Stimulated activated CD4-positive, alpha-beta T cell treated with anti-CD3 and anti-CD28 coated beads, Interleukin-1b, Interleukin-23, amount 100 ng/mL, for 48 hours (primary cell): ENCODE measurements at regions not wholly inside any gene's neighbourhood (a gene's known extent, or its start where the extent isn't known, plus 50 kb on each side); places are given as distances from the start of the nearest gene placed in this dataset.

Source experiments
- DNase-seq: peaks from one replicate; pipeline ENCODE4 v3.0.0-alpha.2; 2020

DNA sequence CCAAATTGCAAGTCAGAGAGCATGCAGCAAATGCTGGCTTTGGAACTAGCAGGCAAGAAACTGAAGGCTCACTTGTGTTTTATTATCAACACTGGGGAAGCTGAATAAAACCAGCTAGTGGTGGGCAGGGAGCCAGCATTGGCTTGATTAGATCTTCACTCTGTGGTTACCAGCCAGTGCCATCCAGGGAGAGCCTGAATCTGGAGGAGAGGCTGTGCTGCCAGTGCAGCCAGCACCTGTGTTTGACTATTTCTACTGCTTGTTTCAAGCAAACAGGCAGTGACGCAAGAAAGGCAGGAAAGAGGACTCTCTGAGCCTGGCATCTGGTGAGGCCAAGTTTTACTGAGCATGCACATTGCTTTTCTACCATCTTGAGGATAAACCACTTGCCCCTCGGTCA is 247.0 kb downstream of the PHLDA1 start:
- no peak for DNase-seq

DNA sequence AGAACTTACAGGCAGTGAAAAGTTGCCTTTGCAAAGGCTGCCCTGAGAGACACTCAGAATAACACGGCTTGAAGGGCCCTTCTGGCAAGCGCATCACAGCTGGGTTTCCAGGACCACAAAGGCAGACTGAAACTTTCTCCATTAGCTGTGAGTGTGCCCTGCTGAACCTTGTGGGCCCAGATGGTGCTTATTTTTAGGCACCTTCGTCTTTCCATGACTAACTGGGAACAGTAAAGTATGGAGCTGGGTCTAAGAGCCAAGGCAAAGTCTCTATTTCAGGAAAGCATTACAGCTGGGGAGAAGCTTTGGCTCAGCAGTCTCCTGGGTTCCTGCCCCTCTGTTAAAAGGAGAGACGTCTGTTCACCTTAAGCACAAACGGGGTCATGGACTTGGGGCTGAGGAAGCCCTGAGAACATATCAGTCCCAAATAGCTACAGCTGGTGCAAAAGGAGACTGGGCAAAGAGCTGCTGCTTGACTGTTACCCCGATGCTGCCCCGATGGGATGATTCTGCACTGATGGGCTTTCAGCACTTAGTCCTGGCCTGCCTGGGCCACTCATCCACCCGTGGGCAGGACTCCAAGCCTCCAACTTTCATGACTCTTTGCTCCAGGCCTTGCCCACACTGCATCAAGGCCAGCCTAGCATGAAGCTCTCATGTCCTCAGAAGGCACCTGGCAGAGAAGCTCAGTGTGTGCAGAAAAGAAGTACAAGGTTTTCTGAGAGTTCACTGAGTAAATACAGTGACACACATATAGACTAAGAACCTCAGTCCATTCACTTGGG is 248.3 kb downstream of the PHLDA1 start:
- DNase-seq, result no peak

DNA sequence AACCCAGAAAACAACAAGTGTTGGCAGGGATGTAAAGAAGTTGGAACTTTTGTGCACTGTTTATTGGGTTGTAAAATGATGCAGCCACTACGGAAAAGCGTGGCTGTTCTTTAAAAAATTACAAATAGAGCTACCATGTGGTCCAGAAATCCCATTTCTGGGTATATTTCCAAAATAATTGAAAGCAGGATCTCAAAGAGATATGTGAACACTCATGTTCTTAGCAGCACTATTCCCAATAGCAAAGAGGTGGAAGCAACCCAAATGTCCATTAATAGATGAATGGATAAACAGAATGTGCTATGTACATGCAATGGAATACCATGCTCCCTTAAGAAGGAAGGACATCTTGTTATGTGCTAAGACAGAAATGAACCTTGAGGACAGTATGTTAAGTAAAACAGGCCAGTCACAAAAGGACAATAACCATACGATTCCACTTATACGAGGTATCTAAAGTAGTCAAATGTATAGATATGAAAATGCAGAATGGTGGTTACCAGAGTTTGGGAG is 249.5 kb downstream of the PHLDA1 start:
- no peak for DNase-seq

DNA sequence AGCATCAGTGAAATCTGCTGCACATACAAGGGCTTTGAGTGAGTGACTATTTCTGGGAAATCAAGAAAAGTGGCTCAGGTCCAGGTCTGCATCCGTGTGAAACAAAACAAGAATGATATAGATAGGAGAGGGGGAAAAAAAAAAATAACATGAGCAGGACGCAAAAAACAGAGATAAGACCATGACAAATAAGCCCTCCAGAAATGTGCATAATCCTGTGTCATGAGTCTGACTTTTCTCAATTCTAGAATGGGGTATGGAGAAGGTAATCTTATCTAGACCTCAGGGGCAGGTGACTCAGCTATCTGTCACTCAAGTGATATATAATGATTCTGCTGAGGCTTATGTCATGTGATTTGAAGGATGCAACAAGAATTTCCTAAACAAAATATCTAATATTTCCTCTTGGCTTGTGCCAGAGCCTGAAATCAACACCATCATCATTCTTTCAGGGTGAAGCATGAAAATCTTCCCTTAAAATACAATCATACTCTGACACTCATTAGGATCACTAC is 250.0 kb downstream of the PHLDA1 start:
- peak; percentile 10 for DNase-seq

DNA sequence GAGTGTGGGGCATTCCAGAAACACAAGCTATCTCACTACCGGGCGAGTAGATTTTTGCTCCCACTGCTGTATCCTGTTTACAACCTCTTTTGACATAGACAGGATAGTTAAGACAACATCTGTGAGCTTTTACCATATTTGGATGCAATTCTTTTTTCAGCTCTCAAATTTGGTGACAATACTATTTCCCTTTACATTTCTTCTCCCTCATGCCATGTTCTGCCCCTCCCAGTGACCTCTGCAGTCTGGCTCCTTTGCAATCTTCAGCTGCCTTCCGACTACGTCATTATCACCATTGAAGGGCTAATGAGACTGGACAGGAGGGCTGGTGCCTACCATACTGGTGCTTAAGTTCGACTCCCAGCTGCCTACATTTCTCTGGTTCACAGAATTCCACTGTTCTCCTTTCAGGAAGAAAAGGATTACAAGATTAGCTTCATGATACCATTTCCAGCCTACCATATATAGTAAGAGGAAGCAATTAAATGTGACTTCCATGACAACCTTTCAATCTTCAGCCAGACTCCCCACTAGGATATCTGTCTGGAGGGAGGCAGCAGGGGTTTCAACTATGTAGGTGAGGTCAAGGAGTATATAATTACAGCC is 251.6 kb downstream of the PHLDA1 start:
- no peak for DNase-seq

DNA sequence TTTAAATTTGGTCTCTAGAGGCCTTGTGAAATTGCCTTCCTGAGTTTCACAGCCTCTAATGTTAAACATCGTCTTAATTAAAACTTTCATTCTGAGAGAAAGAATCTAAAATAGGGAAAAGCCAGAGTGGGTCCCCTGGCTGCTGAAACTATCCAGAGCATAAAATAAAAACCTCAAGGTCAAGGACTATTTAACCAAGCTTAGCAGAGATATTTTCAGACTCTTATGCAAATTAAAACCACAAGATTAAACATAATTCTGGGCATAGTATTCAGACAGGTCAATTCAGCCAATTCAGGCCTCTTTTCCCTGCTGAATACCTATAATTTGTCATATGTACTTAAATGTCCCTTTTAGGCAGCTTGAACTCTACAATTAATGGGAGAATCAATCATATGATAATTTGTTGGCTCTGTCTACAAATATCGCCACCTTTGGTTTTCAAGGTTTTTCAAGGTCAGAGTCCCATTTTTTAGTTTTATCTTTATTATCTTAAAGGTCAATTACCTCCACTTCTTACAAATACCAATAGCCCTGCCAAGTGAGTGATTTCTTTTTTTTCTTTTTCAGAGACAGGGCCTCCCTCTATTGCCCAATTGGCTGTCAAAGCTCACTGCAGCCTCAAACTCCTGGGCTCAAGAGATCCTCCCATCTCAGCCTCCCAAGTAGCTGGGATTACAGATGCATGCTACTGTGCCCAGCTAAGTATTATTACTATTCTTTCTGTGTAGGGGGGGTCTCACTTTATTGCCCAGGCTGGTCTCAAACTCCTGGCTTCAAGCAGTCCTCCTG is 257.1 kb downstream of the PHLDA1 start:
- DNase-seq, result no peak

DNA sequence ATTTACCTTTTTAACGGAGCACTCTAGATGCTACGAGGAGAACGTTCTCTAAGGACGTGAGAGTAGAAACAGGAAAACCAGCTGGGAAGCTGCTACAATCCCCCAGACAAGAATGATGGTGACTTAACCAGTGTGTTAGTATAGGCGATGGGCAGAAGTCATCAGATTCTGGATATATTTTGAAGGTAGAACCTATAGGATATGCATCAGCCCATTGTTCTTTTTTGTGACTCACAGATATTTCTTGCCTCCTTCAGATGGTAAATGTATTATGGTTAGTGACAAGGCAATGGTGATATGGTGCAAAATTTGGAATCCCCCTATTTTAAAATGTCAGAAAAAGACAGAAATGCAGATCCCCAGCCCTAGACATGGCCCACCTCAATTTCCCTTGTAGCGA is 258.2 kb downstream of the PHLDA1 start:
- DNase-seq, result no peak

DNA sequence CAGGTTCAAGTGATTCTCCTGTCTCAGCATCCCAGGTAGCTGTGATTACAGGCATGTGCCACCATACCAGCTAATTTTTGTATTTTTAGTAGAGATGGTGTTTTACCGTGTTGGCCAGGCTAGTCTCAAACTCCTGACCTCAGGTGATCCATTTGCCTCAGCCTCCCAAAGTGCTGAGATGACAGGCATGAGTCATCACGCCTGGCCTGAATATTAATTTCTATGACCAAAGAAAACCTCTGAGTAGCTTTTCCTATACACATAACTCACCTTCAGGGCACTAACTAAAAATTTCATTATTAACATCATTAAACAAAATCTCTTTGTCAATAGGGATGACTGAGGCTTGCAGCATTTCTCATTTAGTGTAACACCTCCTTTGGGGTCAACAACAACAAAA is 259.6 kb upstream of the KRR1 start:
- DNase-seq, result no peak

DNA sequence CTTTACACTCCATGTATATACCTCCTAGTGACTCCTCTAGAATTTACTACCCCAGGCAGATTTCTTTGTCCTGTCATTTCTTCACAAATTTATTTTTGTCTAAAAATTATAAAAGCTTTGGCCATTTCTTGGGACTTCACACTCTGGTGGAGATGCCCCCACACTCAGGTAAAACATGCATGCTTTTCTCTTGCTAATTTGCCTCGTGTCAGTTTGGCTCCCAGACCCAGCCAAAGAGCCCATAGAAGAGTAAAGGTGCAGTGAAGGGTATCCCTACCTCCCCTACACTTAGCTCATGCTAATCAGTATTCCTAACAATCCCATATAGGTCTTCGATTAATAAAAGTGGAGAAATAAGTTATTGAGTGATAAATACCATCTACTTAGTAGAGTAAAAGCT is 256.5 kb upstream of the KRR1 start:
- DNase-seq, result no peak

DNA sequence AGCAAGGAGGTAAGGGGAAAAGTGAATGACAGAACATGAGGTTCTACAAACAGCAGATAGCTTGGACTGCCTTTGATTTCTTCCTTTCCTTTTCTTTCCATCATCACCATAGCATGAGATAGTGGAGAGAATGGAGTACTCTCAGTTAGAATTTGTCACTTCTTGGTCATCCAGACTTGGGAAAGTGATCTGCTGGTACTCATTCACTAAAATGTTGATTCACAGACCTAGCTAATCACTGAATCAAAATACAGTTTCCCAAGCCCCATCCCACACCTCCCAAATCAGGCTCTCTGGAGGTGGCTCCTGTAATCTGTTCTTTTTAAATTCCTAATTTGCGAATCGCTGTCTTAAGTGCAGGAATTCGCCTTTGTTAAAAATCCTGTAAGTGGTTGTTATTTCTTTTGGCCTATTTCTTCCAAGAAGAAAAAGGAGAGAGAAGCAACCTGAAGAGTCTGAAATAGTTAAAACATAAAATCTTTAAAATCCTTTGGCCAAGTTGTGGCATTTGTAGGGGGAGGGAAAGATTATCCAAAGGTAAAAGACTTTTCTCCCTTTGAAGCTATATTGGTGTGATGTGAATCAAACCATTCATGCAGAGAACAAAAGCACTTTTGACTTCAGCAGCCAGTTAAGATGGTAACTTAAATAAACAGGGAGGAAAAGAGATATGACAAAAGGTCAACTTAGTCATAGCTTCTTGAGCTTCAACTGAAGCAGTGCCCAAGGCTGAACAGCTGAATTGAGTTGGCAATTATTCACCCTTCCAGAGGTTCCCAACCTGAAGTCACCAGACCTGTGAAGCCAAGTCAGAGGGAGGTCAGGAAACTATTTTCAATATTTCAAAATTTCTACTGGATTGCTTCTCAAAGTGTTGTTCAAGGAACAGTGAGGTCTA is 255.1 kb upstream of the KRR1 start:
- DNase-seq, result no peak

DNA sequence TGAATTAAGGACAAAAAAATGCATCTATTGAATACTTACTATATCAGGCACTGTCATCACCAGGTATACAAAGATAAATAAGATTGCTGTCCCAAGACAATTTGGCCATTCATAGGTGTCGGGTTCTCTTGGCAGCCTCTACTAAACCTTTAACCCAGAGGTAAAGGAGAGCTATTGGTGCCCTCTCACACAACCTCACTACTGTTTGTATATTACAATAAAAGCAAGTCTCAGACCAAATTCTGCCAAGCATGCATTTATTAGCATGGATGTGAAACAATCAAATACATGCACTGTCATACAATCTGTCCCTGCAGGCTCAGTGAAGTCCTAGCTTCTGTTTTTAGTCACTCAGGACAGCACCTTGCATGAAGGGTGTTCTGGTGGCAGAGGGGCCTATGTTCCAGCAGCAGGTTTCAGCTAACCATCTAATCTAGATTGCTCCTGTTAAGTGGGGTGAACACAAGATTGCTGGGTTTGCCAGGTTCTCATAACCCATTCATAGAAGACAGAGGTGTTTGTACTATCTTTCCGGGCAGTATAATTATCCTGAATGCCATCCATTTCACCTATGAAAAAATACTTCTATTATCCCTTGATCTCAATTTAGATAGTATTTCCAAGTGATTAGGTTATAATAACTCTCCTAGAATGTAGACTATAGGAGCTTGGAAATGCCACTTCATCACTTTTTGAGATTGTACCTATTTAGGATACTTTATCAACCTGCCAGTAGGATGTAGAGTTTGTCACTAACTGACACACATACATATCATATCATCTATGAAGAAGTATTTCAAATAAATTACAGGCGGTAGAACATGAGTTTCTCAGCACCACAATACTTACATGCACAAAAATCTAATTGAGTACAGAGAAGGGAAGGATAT is 254.0 kb upstream of the KRR1 start:
- no peak for DNase-seq

DNA sequence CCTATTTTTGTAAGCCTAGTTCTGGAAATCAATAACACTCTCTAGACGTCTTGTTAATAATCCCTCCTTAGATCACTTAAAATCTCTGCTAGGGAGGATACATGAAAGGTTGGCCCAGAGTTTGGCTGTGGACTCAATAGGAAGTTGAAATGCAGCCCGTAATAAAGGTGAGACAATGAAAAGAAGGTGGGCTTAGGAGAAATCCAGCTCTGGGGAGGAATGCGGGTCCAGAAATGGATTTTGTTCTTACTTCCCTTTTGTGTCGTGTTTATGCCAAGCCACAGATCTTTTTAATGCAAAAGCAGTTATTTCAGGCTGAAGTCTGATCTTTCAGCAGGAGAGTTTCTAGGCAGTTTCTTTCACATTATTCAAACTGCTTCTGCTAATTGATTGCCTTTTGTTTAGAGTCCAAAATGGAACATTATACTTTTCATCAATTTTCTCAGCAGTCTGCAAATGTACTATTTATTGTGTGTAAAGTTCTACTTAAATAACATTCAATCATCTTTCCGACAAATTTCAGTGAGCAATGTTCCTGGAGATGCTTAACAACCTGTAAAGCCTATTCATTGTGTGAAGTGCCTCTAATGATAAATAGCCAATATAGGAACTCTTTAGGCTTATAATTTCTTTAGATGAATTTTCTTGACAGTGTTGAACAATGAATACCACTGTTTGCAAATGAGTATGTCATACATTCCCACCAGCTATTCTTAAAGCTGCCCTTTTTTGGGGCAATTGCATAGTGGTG is 252.9 kb upstream of the KRR1 start:
- DNase-seq, result no peak

DNA sequence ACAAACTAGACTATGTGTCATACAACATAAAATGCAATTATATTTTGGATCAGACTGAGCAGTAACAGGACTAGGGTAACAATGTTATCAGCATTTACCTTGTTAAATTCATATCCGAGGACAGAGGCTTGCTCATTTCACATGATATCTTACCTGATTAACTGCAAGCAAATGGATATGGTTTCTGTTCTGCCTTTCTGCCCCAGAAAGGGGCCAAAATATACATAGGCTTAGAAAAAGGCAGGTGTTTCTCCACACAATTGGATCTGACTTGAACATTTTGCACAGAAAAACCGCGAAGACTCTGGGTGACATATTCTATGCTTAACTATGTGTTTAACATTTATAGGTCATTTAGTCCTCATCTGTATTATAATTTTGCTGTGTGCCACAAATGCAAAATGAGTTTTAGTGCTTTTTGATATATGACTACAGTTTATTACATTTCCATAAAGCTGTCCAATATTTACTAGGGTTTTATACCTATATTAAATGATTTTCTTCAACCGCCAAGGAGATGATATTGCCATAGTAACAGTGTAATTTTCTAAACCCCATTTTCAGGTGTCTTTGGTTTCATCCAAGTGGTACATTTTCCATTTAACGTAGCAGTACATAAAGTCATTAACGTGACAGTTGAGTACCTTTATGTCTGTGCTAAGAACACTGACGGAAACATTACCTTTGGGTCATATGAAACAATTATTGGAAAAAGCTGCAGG is 249.3 kb upstream of the KRR1 start:
- DNase-seq, result no peak

DNA sequence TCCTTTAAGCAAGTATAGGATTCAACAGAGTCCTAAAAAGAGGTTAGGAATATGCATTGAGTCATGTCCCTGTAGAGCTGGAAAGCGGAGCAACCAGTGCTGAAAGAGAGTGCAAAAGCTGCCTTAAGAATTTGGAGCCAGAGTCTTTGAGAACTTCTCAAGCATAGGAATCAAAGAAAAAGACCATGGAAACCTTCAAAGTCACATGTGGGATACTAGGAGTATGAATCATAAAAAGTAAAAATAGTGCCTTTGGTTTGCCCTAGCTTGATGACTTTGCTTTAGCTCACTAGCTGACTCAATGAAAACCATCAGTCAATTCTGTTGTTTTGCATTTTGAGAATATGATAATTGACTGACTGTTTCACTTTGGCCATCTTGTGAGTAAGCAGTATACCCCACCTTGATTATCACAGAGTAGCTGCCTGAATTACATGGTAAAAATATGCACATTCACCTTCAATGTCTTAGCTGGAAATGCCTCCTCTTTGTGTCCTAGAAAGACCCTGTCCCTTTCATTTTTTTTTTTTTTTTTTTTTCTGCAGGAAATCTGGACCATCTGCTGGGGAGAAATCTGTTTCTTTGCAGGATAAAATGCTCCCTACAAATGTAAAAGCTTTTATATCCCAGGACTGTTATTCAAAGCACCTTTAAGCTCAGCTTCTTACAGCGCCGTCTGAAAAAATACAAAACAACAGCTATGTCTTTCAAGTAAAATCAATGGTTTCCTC is 248.6 kb upstream of the KRR1 start:
- DNase-seq, result no peak

DNA sequence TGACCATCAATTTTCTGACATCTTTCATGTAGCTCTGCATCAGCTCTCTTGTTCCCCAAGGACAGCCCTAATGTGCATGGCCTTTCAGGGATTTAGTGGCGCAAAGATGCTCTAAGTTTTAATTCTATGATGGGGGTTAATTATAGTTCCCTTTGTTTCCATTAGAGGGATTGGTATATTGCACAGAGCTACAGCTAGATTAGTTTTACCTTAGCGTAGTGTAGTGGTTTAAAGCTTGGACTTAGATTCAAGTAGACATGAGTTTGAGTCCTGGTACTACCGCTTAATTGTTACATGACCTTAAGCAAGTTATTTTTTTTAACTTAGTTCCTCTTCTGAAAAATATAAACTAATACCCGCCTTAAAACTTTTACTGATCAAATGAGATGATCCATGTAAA is 247.8 kb upstream of the KRR1 start:
- no peak for DNase-seq

DNA sequence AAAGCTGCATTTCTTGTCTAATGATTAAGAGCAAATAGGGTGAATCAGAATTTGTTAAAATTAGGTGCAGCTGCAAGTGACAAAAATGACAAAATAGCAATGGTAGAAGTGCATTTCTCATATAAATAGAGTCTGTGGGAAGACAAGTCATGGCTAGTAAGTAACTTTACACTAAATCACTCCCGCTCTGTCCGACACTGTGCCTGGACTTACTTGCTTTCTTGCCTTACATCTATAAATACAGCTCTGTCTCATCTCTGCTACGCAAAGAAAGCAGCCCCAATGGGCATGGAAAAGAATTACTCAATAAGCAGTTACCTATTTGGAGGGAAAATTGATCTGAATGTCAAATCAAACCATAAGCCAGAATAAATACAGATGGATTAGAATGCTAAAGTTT is 245.4 kb upstream of the KRR1 start:
- no peak for DNase-seq

DNA sequence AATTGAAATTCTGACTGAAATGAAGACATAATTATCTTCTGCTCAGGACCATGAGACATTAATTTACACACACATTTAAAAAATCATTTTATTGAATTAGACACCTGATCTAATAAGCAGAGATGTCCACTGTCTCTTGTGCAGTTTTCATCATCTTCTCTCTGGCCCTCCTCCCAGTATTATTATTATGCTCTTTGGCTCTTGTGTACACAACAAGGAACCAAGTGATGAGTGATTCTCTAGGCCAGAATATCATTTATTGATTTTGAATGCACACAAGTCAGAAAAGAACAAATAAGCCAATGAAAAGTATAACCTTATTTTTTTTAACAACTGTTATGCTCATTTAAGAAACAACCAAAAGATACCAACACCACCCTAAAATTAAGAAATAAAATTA is 244.7 kb upstream of the KRR1 start:
- no peak for DNase-seq

DNA sequence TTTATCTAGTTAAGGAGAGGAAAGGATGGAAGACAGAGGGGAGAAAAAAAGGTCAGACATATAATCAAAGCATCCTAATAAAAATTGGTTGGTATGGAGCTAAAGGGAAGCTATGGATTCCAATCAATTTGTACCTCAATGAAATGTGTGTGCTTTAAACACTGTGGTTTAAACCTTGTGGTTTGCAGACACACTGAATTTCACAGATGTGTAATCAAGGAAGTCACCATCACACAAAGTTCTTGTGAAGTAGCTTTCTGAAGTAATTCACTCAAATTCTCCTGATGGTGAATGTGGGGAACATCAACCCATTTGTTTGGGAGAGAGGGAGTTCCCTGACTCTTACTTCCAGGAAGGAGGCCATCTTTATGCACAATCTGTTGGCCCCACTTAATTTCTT is 243.3 kb upstream of the KRR1 start:
- no peak for DNase-seq

DNA sequence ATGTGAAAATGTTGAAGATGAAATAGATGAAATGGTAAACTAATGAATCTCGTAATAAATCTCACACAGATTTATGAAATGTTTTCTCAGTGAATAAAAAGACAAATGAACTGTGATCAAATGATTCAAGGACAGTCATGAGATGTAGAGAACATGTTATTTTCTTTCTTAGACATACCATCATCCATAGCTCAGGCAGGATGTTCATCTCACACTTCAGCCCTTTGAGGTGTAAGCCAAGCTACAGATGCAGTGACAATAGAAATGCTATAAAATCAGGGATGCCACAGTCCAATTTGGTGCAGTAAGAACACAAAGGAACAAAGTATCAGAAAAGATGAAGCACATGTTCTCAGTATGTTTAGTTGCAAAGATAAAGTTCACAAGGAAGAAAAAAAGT is 242.7 kb upstream of the KRR1 start:
- DNase-seq, result no peak
